KBM-7 (cell line): ENCODE measurements at regions not wholly inside any gene's neighbourhood (a gene's known extent, or its start where the extent isn't known, plus 50 kb on each side); places are given as distances from the start of the nearest gene placed in this dataset.

Source experiments
- DNase-seq: peaks from one replicate; pipeline ENCODE4 v3.0.0-alpha.2; 2015
- in situ Hi-C: fragments of 300-500 bp; cut with MboI; formaldehyde crosslinking; loops from 2 replicates; pipeline ENCODE4 v1.14.3; 2020; ENCODE audit warnings: low sequenced_read_pairs, low pct_unique_long_range_greater_than_20kb, mixed read lengths

GRCh38 chr5:173557123-173557903 lies 59.1 kb downstream of the BOD1 start:
- no peak for DNase-seq
- in situ Hi-C loops: no loop called here

GRCh38 chr5:173556142-173557028 lies 60.1 kb downstream of the BOD1 start:
- DNase-seq: no peak
- in situ Hi-C loops: no loop called here

- DNase-seq: no peak
- in situ Hi-C loops: no loop called here
These were observed 61.3 kb downstream of the BOD1 start for GRCh38 chr5:173554989-173555705.

- no peak for DNase-seq
- in situ Hi-C loops: no loop called here
These were observed 62.2 kb downstream of the BOD1 start for GRCh38 chr5:173554038-173554955.

- in situ Hi-C loops: no loop called here
- no peak for DNase-seq
These were observed 65.8 kb downstream of the BOD1 start for GRCh38 chr5:173550641-173551040.

- DNase-seq: no peak
- in situ Hi-C loops: no loop called here
These were observed 66.8 kb downstream of the BOD1 start for GRCh38 chr5:173549644-173550043.

DNA sequence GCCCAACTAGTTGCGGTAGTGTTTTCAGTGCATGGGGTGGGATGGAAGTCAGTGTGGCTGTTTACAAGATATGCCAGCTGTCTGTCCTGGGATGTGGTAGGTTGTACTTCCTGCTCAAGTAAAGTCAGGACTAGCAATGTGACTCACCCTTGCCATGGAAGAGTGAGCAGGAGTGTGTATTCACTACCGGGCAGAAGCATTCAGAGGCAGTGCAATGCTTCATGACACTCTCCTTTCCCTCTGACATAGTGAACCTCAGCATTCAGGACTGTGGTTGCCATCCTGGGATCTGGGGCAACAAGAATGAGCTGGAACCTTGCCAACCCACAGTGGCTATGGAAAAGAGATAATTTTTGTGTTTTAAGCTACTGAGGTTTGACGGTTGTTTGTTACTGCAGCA lies 68.9 kb downstream of the BOD1 start:
- DNase-seq: no peak
- in situ Hi-C loops: no loop called here

- in situ Hi-C loops: no loop called here
- DNase-seq: no peak
These were observed 73.5 kb downstream of the BOD1 start for GRCh38 chr5:173542964-173543363.

GRCh38 chr5:173542159-173542558 lies 74.3 kb downstream of the BOD1 start:
- no peak for DNase-seq
- in situ Hi-C loops: no loop called here

DNA sequence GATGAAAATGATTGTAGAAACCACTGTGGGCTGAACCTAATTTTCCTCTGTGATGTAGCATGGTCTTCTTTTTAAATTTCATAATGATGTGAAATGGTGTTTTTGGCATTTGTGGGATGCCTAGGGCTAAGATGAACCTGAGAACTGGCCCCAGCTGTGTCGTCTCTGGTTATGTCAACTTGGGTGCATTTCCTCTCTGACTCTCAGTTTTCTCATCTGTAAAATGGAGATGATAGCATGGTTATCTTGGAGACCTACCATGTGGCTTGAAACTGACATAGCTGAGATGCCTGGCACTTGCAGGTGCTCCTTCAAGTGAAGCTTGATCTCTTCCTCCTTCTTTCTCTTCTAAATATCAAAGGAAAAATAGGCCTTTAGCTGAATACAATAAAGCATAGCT lies 77.8 kb downstream of the BOD1 start:
- no peak for DNase-seq
- in situ Hi-C loops: no loop called here

GRCh38 chr5:173538018-173538417 lies 78.4 kb downstream of the BOD1 start:
- in situ Hi-C loops: no loop called here
- no peak for DNase-seq

- in situ Hi-C loops: no loop called here
- DNase-seq: no peak
These were observed 79.2 kb downstream of the BOD1 start for GRCh38 chr5:173537228-173537627.

- in situ Hi-C loops: no loop called here
- no peak for DNase-seq
These were observed 80.3 kb downstream of the BOD1 start for GRCh38 chr5:173535976-173536639.

DNA sequence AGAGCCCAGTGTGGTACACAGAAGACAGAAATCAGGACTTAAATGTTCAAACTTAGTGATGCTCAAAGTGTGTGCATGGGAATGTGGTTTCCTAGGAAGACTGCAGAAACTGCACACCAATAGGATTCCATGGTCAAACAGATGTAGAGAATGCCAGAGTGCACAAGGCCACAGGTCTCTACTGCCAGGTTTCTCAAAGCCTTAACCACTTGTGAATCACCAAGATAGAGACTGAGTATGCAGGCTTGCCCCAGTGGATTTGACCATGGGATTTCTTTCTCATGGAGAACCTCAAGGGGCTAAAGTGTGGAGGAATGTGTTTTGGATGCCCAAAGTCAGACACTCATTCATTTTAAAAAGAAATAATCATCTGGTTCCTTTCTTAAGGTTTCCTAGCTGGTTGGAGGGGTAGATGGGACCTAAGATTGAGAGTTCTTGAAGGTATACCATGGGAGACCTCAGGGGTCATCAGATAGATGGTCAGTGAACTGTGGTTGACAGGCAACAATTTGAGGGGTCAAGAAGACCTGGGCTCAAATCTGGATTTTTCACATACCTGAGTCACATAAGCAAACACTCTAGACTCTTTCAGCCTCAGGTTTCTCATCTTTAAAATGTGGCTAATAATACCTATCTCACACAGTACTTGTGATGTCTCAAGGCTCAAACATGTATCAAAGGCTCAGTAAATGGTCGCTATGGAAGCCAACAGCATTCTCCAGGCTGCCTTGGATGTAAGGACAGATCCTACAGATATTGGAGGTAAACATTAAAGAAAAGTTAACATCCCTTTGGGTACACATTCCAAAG lies 81.1 kb downstream of the BOD1 start:
- DNase-seq: no peak
- in situ Hi-C loops: no loop called here

GRCh38 chr5:173534664-173535063 lies 81.8 kb downstream of the BOD1 start:
- in situ Hi-C loops: no loop called here
- no peak for DNase-seq

DNA sequence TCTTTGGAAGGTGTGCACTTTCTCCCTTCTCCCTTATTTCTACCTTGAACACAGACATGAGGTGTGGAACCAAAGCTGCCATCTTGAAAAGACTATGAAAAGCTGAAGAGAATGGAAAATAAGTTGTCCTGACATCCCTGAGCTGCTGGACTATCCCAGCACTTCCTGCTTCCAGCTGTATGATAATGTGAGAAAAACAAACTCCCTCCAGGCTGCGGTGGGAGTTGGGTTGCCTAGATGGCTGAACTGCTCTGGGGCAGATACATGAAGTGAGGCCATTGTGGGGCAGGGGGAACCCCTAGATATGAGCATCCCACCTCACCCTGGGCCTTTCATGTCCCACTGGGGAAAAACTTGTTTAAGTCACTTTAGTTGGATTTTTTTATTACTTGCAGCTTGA lies 82.4 kb downstream of the BOD1 start:
- in situ Hi-C loops: no loop called here

GRCh38 chr5:173532689-173533250 lies 83.7 kb downstream of the BOD1 start:
- no peak for DNase-seq
- in situ Hi-C loops: no loop called here

More for the DNA sequence above, 82.4 kb downstream of the BOD1 start:
- DNase-seq: no peak
